Lung (tissue), 11 donors: ENCODE measurements at regions not wholly inside any gene's neighbourhood (a gene's known extent, or its start where the extent isn't known, plus 50 kb on each side); places are given as distances from the start of the nearest gene placed in this dataset.

ENCODE experiments used
- ATAC-seq: fragments of 200-7000 bp; cut with Tn5 transposase; one replicate; pipeline ENCODE4 v1.9.1; 2020; ENCODE audit warnings: moderate number of reproducible peaks; ENCODE audit not compliant: insufficient read depth, low FRiP score
- DNase-seq, 3 donors: peaks; one replicate each; pipeline ENCODE4 v3.0.0-alpha.2; 2013 to 2017
- H3K27ac ChIP-seq, 2 donors: one replicate each; pipeline ENCODE4 v1.5.1; 2013; ENCODE audit warnings: mild to moderate bottlenecking in 2 of 2, moderate library complexity in 2 of 2, control low read depth in 1 of 2, inconsistent platforms in 1 of 2, low read depth in 1 of 2, low read length in 1 of 2
- H3K27me3 ChIP-seq, 3 donors: one replicate each; pipeline ENCODE4 v1.5.1; 2013; ENCODE audit warnings: low read length in 2 of 3; ENCODE audit not compliant: control insufficient read depth in 3 of 3, insufficient read depth in 3 of 3
- H3K36me3 ChIP-seq, 4 donors: one replicate each; pipeline ENCODE4 v1.5.1; 2013; ENCODE audit warnings: low read length in 4 of 4, mild to moderate bottlenecking in 1 of 4, moderate library complexity in 1 of 4; ENCODE audit not compliant: control insufficient read depth in 4 of 4, insufficient read depth in 4 of 4
- H3K4me1 ChIP-seq, 5 donors: one replicate each; pipeline ENCODE4 v1.5.1; 2013; ENCODE audit warnings: low read length in 5 of 5, mild to moderate bottlenecking in 2 of 5, moderate library complexity in 1 of 5; ENCODE audit not compliant: control insufficient read depth in 5 of 5, insufficient read depth in 5 of 5
- H3K4me3 ChIP-seq: one replicate; pipeline ENCODE4 v1.5.1; 2013; ENCODE audit warnings: mild to moderate bottlenecking, control low read depth, moderate library complexity
- H3K9ac ChIP-seq, 2 donors: one replicate each; pipeline ENCODE4 v1.5.1; 2013; ENCODE audit warnings: low read length in 2 of 2, control low read depth in 1 of 2; ENCODE audit not compliant: insufficient read depth in 1 of 2
- H3K9me3 ChIP-seq, 4 donors: one replicate each; pipeline ENCODE4 v1.5.1; 2013; ENCODE audit warnings: low read length in 3 of 4, mild to moderate bottlenecking in 1 of 4, moderate library complexity in 1 of 4; ENCODE audit not compliant: control insufficient read depth in 4 of 4, insufficient read depth in 3 of 4
- WGBS, 2 donors: extraction: QIAGEN DNeasy Blood & Tissue Kit; methylation state at CpG; one replicate each; pipeline ENCODE4 v1.1.7; 2013; 5-methylcytosine and 5-hydroxymethylcytosine counted together
- TF ChIP-seq, protein P1 (sequence below): IDR thresholded peaks from 2 replicates; pipeline ENCODE4 v1.5.1; 2012; ENCODE audit warnings: mild to moderate bottlenecking; ENCODE audit errors: control extremely low read depth, extremely low read depth
- donor health status: control.
- donor health status: control.
- donor health status: Bipolar disorder and iron deficiency.
- donor health status: healthy.
- donor health status: DM: yes; HTN: yes; CAD: no.

DNA sequence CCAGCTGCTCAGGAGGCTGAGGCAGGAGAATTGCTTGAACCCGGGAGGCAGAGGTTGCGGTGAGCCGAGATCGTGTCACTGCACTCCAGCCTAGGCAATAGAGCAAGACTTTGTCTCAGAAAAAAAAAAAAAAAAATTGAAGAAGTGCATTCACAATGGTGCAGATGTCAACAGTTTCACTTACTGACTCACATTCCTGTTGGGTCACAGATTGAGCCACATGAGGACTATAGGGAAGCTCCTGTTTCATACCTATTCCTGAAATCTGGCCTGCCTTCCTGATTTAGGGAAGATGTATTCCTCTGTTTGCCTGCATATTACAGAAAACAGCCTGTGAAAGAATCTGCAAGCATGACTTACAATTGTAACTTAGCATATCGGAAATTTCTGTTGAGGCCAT lies 78.2 kb downstream of the AKR1C4 start:
- H3K36me3 ChIP-seq = no peaks in the 10 kb centered on the region
- H3K4me3 ChIP-seq = no peak overlapping the region
- ATAC-seq (no peak), DNase-seq (no peak)
- no peak overlapping the region for H3K27ac ChIP-seq
- no peaks in the 10 kb centered on the region for H3K4me1 ChIP-seq
- no peak overlapping the region for H3K9ac ChIP-seq
- TF ChIP-seq, protein P1, sequence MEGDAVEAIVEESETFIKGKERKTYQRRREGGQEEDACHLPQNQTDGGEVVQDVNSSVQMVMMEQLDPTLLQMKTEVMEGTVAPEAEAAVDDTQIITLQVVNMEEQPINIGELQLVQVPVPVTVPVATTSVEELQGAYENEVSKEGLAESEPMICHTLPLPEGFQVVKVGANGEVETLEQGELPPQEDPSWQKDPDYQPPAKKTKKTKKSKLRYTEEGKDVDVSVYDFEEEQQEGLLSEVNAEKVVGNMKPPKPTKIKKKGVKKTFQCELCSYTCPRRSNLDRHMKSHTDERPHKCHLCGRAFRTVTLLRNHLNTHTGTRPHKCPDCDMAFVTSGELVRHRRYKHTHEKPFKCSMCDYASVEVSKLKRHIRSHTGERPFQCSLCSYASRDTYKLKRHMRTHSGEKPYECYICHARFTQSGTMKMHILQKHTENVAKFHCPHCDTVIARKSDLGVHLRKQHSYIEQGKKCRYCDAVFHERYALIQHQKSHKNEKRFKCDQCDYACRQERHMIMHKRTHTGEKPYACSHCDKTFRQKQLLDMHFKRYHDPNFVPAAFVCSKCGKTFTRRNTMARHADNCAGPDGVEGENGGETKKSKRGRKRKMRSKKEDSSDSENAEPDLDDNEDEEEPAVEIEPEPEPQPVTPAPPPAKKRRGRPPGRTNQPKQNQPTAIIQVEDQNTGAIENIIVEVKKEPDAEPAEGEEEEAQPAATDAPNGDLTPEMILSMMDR = no peak
- no peaks in the 10 kb centered on the region for H3K9me3 ChIP-seq
- WGBS, 2 donors = 78 to 83% methylated on average over 5 of the region's 5 CpGs
- no peaks in the 10 kb centered on the region for H3K27me3 ChIP-seq

GRCh38 chr10:5281356-5281755 lies 83.4 kb upstream of the UCN3 start:
- Histone ChIP-seq H3K36me3 (no peaks in the 10 kb centered on the region), H3K4me3 (no peak overlapping the region), H3K27ac (no peak overlapping the region), H3K9ac (no peak overlapping the region), H3K27me3 (peaks cover 0 to 6% (median 2%) of the 10 kb centered on the region in 3 donors), H3K9me3 (no peaks in the 10 kb centered on the region), H3K4me1 (peaks cover 0 to 3% (median 0%) of the 10 kb centered on the region in 5 donors)
- ATAC-seq = no peak
- no peak for DNase-seq
- TF ChIP-seq, protein P1 = no peak
- WGBS, 2 donors = 62 to 65% methylated on average over 2 of the region's 2 CpGs

- peaks cover 0 to 3% (median 0%) of the 10 kb centered on the region in 5 donors for H3K4me1 ChIP-seq
- peaks cover 0 to 6% (median 2%) of the 10 kb centered on the region in 3 donors for H3K27me3 ChIP-seq
- no peak overlapping the region for H3K27ac ChIP-seq
- no peak overlapping the region for H3K4me3 ChIP-seq
- ATAC-seq (no peak), DNase-seq (no peak)
- no peak overlapping the region for H3K9ac ChIP-seq
- WGBS, 2 donors = 84 to 86% methylated on average over 2 of the region's 2 CpGs
- TF ChIP-seq, protein P1 = no peak
- no peaks in the 10 kb centered on the region for H3K9me3 ChIP-seq
- no peaks in the 10 kb centered on the region for H3K36me3 ChIP-seq
Observed at GRCh38 chr10:5282137-5282536, 82.6 kb upstream of the UCN3 start.
